A549 (cell line): ENCODE measurements at regions not wholly inside any gene's neighbourhood (a gene's known extent, or its start where the extent isn't known, plus 50 kb on each side); places are given as distances from the start of the nearest gene placed in this dataset.

Experiments used
- ATAC-seq, 2 experiments: fragments of 200-7000 bp in 1 of 2; fragments of >200 bp in 1 of 2; cut with Nextera tagmentation in 1 of 2; cut with Tn5 transposase in 1 of 2; 3 replicates each; pipeline versions ENCODE4 v1.8.0 to v1.9.1; 2018 to 2020; ENCODE audit warnings: mild to moderate bottlenecking in 1 of 2, moderate library complexity in 1 of 2
- CTCF ChIA-PET: fragments of 300-600 bp; sonication (Branson Sonifier 250); formaldehyde crosslinking; extraction: SDS; loops from one replicate; lab custom pipeline; 2021; ENCODE audit warnings: antibody characterized with exemption, inconsistent platforms; lab: Yijun Ruan, JAX
- POLR2A ChIA-PET: fragments of 350-600 bp; formaldehyde crosslinking; extraction: SDS; loops from one replicate; lab custom pipeline; 2021; ENCODE audit warnings: antibody characterized with exemption, inconsistent platforms; lab: Yijun Ruan, JAX
- DNase-seq, 2 experiments: peaks; one replicate each; pipeline versions ENCODE4 v3.0.0 to v3.0.0-alpha.2; 2011 to 2016; ENCODE audit warnings: low read depth in 1 of 2, low spot score in 1 of 2
- FAIRE-seq: peaks from 2 replicates; lab custom pipeline; 2011; peaks lifted over from hg19 to GRCh38; lab: Jason Lieb, UNC
- H3K27ac ChIP-seq, 2 experiments: fragments of >200 bp; sonication (Bioruptor Twin); formaldehyde crosslinking; 3 replicates each; pipeline ENCODE4 v1.5.1; 2016 to 2017
- H3K4me1 ChIP-seq: fragments of >200 bp; sonication (Bioruptor Twin); formaldehyde crosslinking; 3 replicates; pipeline ENCODE4 v1.6.1; 2016
- H3K4me2 ChIP-seq: fragments of >200 bp; sonication (Bioruptor Twin); formaldehyde crosslinking; 3 replicates; pipeline ENCODE4 v1.6.1; 2016
- H3K4me3 ChIP-seq: fragments of >200 bp; sonication (Bioruptor Twin); formaldehyde crosslinking; 3 replicates; pipeline ENCODE4 v1.5.1; 2016
- H3K9me3 ChIP-seq: fragments of >200 bp; sonication (Bioruptor Twin); formaldehyde crosslinking; 3 replicates; pipeline ENCODE4 v1.6.1; 2016
- BHLHE40 ChIP-seq: IDR thresholded peaks from 2 replicates; pipeline ENCODE4 v1.6.1; 2012; ENCODE audit warnings: low read depth, low read length, inconsistent platforms
- CBX2 ChIP-seq: fragments of 200-600 bp; sonication (generic); IDR thresholded peaks from 2 replicates; pipeline ENCODE4 v1.6.1; 2016; ENCODE audit warnings: low read depth, mild to moderate bottlenecking, borderline replicate concordance
- CEBPB ChIP-seq, 2 experiments: fragments of >200 bp in 1 of 2; sonication (Bioruptor Twin) in 1 of 2; formaldehyde crosslinking in 1 of 2; IDR thresholded peaks; 2 replicates each; pipeline ENCODE4 v1.6.1; 2012 to 2016
- CHD2 ChIP-seq: fragments of 150-350 bp; IDR thresholded peaks from 2 replicates; pipeline ENCODE4 v1.6.1; 2014; ENCODE audit warnings: low read length; ENCODE audit not compliant: partially characterized antibody
- EHMT2 ChIP-seq: fragments of 200-600 bp; sonication (generic); IDR thresholded peaks from 2 replicates; pipeline ENCODE4 v1.6.1; 2016; ENCODE audit warnings: antibody characterized with exemption, low read depth, mild to moderate bottlenecking, moderate library complexity
- HOXA7 ChIP-seq: fragments of 250-450 bp; sonication (Bioruptor Pico); IDR thresholded peaks from 2 replicates; pipeline ENCODE4 v1.5.0; 2020; ENCODE audit warnings: mild to moderate bottlenecking, moderate library complexity
- HOXB5 ChIP-seq: fragments of 250-450 bp; sonication (Bioruptor Pico); IDR thresholded peaks from 2 replicates; pipeline ENCODE4 v1.5.0; 2020; ENCODE audit warnings: mild to moderate bottlenecking, moderate library complexity
- JUNB ChIP-seq: fragments of >200 bp; sonication (Bioruptor Twin); formaldehyde crosslinking; IDR thresholded peaks from 2 replicates; pipeline ENCODE4 v1.6.1; 2016
- MAZ ChIP-seq: fragments of 150-350 bp; IDR thresholded peaks from 2 replicates; pipeline ENCODE4 v1.6.1; 2014; ENCODE audit warnings: antibody characterized with exemption, low read depth, low read length, borderline replicate concordance
- RCOR1 ChIP-seq: fragments of 150-350 bp; IDR thresholded peaks from 2 replicates; pipeline ENCODE4 v1.6.1; 2014; ENCODE audit warnings: antibody characterized with exemption, low read length, low read depth
- RFX5 ChIP-seq: fragments of 450-650 bp; IDR thresholded peaks from 2 replicates; pipeline ENCODE4 v1.7.1; 2014; ENCODE audit warnings: antibody characterized with exemption, mild to moderate bottlenecking, moderate library complexity
- TFCP2L1 ChIP-seq: fragments of 250-450 bp; sonication (Bioruptor Pico); IDR thresholded peaks from 2 replicates; pipeline ENCODE4 v1.5.0; 2021; ENCODE audit warnings: mild to moderate bottlenecking
- ZFP36 ChIP-seq: fragments of 450-650 bp; IDR thresholded peaks from 2 replicates; pipeline ENCODE4 v1.6.1; 2014; ENCODE audit warnings: borderline replicate concordance; ENCODE audit not compliant: partially characterized antibody
- ZNF302 ChIP-seq: fragments of 250-450 bp; sonication (Bioruptor Pico); IDR thresholded peaks from 2 replicates; pipeline ENCODE4 v1.9.0; 2021; ENCODE audit warnings: inconsistent platforms, mild to moderate bottlenecking, moderate library complexity
- WGBS: methylation state at CpG from one replicate; pipeline ENCODE4 v1.1.6; 2017; ENCODE audit errors: missing lambda C conversion rate; 5-methylcytosine and 5-hydroxymethylcytosine counted together
- TF ChIP-seq, protein P1 (sequence below): fragments of 450-650 bp; IDR thresholded peaks from 2 replicates; pipeline ENCODE4 v1.6.1; 2014; ENCODE audit warnings: antibody characterized with exemption
- TF ChIP-seq, protein P2 (sequence below): fragments of >200 bp; sonication (Bioruptor Twin); formaldehyde crosslinking; IDR thresholded peaks from 3 replicates; pipeline ENCODE4 v1.5.1; 2016
- TF ChIP-seq, protein P3 (sequence below): fragments of 150-350 bp; IDR thresholded peaks from 2 replicates; pipeline ENCODE4 v1.6.1; 2014; ENCODE audit warnings: low read depth, mild to moderate bottlenecking, low read length

DNA sequence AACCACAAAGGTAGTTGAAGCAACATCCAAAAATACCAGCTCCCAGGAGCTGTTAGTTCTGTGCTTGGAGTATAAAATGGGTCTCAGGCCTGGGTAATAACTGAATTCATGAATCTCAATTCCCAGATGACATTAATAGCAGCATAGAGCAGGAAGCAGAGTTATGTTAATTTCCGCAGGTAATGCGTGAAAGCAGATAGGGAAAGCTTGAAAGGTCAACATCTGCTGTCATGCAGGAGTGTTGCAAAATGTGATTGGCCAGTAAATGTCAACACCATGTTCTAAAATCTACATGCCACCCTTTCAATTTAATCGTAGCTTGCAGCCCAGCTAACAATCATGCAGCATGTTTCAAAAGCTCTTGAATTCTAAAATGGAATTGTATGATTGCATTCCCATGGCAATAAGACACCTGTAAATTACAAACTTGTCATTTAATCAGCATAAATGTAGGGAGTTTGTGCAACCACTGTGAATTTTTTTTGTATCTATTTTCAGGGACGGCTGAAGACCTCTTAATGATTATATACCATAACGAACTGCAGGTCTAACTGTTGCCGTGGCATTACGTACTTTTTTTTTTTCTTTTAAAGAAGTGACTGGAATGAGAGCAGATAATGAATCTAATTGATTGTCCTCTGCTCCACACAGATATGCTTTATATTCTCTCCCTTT lies 635.8 kb upstream of the FOXG1 start:
- H3K9me3 ChIP-seq, result peaks cover 7% of the 10 kb centered on the region; the same call in 1 of the 3 replicates
- no peak for TF ChIP-seq CHD2
- FAIRE-seq (no peak), DNase-seq (no peak), ATAC-seq (no peak)
- no peaks in the 10 kb centered on the region for H3K4me1 ChIP-seq
- ChIA-PET POLR2A (no interaction called here), CTCF (no interaction called here)
- no peak overlapping the region for H3K4me2 ChIP-seq
- WGBS, result 60% methylated on average over 7 of the region's 7 CpGs
- no peak overlapping the region for H3K4me3 ChIP-seq
- H3K27ac ChIP-seq, result no peak overlapping the region

DNA sequence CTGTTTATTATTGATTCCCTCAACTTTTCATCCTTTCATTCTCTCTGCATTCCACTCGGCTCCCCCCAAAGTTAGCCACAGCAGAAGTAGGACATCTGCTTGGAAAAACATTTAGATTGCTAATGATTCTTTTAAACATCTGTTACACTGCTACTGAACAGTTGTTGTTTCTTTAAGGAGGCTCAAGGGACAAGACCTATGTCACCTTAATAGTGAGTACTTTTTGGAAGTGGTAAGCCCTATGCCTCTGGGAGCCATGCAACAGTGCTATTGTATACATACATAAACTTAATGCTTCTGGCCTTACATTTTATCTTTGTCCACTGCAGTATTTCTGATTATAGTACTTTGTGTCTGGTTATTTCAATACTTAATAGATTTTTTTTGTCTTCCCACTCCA lies 628.2 kb upstream of the FOXG1 start:
- ChIA-PET CTCF (no interaction called here), POLR2A (no interaction called here)
- no peak for ATAC-seq
- no peaks in the 10 kb centered on the region for H3K4me1 ChIP-seq
- TF ChIP-seq EHMT2, result no peak
- TF ChIP-seq HOXA7 (CRISPR knock-in tag), result no peak
- 9% methylated on average over 1 of the region's 1 CpG for WGBS
- FAIRE-seq, result no peak
- no peak overlapping the region for H3K4me2 ChIP-seq
- no peak overlapping the region for H3K27ac ChIP-seq
- DNase-seq, result no peak
- no peaks in the 10 kb centered on the region for H3K9me3 ChIP-seq
- H3K4me3 ChIP-seq, result no peak overlapping the region

DNA sequence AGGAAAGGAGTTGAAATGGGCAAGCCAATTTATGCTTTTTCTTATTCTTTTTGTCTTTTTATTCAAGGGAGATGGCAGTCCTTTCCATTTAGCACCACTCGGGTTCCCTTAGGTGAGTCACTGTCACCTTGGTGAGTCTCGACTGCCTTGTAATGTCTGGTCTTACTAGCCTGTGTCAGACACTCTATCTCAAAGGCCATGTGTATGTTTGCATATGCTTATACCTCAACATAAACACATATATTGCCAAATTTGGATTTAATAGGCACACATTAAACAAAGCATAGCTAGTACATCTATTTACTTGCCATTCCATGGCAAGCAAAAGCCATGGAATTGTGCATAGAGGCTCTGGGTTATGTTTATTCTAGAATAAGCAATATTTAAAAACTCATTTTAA lies 624.9 kb upstream of the FOXG1 start:
- TF ChIP-seq HOXB5 (CRISPR knock-in tag), result no peak
- no peak for TF ChIP-seq MAZ
- TF ChIP-seq BHLHE40, result no peak
- TF ChIP-seq CEBPB (IDR thresholded peaks at IDR 0.05), result no peak
- TF ChIP-seq, protein P1, sequence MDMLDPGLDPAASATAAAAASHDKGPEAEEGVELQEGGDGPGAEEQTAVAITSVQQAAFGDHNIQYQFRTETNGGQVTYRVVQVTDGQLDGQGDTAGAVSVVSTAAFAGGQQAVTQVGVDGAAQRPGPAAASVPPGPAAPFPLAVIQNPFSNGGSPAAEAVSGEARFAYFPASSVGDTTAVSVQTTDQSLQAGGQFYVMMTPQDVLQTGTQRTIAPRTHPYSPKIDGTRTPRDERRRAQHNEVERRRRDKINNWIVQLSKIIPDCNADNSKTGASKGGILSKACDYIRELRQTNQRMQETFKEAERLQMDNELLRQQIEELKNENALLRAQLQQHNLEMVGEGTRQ, result no peak
- no peak for TF ChIP-seq RCOR1
- no peak for TF ChIP-seq ZFP36
- TF ChIP-seq JUNB, result no peak
- TF ChIP-seq, protein P2, sequence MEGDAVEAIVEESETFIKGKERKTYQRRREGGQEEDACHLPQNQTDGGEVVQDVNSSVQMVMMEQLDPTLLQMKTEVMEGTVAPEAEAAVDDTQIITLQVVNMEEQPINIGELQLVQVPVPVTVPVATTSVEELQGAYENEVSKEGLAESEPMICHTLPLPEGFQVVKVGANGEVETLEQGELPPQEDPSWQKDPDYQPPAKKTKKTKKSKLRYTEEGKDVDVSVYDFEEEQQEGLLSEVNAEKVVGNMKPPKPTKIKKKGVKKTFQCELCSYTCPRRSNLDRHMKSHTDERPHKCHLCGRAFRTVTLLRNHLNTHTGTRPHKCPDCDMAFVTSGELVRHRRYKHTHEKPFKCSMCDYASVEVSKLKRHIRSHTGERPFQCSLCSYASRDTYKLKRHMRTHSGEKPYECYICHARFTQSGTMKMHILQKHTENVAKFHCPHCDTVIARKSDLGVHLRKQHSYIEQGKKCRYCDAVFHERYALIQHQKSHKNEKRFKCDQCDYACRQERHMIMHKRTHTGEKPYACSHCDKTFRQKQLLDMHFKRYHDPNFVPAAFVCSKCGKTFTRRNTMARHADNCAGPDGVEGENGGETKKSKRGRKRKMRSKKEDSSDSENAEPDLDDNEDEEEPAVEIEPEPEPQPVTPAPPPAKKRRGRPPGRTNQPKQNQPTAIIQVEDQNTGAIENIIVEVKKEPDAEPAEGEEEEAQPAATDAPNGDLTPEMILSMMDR, result no peak
- no peak for TF ChIP-seq TFCP2L1 (CRISPR knock-in tag)
- no peak for TF ChIP-seq EHMT2
- TF ChIP-seq CBX2, result no peak
- TF ChIP-seq RFX5, result no peak
- no peak for TF ChIP-seq ZNF302 (CRISPR knock-in tag)
- TF ChIP-seq, protein P3, sequence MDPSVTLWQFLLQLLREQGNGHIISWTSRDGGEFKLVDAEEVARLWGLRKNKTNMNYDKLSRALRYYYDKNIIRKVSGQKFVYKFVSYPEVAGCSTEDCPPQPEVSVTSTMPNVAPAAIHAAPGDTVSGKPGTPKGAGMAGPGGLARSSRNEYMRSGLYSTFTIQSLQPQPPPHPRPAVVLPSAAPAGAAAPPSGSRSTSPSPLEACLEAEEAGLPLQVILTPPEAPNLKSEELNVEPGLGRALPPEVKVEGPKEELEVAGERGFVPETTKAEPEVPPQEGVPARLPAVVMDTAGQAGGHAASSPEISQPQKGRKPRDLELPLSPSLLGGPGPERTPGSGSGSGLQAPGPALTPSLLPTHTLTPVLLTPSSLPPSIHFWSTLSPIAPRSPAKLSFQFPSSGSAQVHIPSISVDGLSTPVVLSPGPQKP, result no peak
- Histone ChIP-seq H3K9me3 (no peaks in the 10 kb centered on the region), H3K27ac (no peak overlapping the region), H3K4me2 (no peak overlapping the region), H3K4me3 (no peak overlapping the region), H3K4me1 (no peaks in the 10 kb centered on the region)
- no peak for ATAC-seq
- CTCF ChIA-PET, result interaction anchor here (0.8 to 1.4 kb wide), 2 partner anchors 13 to 550 kb away, joined by 3 to 4 read pairs; no protein-coding TSS in a partner anchor
- DNase-seq, result no peak
- FAIRE-seq, result no peak
- 34% methylated on average over 2 of the region's 2 CpGs for WGBS
- POLR2A ChIA-PET, result no interaction called here
